Epithelial cell of proximal tubule (primary cell): ENCODE measurements at regions not wholly inside any gene's neighbourhood (a gene's known extent, or its start where the extent isn't known, plus 50 kb on each side); places are given as distances from the start of the nearest gene placed in this dataset.

ENCODE experiments used
- DNase-seq: peaks from one replicate; pipeline ENCODE4 v3.0.0-alpha.2; 2011; ENCODE audit warnings: low read depth
- H3K4me3 ChIP-seq: 2 replicates; pipeline ENCODE4 v1.5.1; 2011; ENCODE audit warnings: low read depth, mild to moderate bottlenecking, low read length
- TF ChIP-seq, protein P1 (sequence below): conservative IDR thresholded peaks from 2 replicates; pipeline ENCODE4 v1.5.1; 2012; ENCODE audit warnings: low read depth, mild to moderate bottlenecking, low read length

GRCh38 chr1:2923351-2923750 is 97.9 kb upstream of the ACTRT2 start:
- TF ChIP-seq, protein P1, sequence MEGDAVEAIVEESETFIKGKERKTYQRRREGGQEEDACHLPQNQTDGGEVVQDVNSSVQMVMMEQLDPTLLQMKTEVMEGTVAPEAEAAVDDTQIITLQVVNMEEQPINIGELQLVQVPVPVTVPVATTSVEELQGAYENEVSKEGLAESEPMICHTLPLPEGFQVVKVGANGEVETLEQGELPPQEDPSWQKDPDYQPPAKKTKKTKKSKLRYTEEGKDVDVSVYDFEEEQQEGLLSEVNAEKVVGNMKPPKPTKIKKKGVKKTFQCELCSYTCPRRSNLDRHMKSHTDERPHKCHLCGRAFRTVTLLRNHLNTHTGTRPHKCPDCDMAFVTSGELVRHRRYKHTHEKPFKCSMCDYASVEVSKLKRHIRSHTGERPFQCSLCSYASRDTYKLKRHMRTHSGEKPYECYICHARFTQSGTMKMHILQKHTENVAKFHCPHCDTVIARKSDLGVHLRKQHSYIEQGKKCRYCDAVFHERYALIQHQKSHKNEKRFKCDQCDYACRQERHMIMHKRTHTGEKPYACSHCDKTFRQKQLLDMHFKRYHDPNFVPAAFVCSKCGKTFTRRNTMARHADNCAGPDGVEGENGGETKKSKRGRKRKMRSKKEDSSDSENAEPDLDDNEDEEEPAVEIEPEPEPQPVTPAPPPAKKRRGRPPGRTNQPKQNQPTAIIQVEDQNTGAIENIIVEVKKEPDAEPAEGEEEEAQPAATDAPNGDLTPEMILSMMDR: no peak
- DNase-seq: no peak
- H3K4me3 ChIP-seq: no peak overlapping the region

DNA sequence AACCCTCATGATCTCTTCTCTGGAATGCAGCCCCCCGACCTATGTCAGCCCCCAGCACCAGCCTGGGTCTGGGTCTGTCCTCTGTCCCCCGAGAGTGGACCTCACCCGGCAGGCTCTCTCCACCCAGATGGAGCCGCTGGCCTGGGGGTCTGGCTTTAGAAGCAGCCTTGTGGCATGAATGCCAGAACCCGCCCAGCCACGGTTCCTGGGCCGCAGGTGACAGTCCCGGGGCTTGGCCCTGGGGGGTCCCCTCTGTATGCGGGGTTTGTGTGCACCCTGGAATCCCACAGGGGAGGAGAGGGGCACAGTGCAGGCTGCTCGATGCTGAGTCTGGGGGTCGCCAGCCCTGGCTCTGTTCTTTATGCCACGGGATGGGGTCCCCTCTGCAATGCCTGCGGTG is 96.0 kb upstream of the ACTRT2 start:
- no peak for DNase-seq
- H3K4me3 ChIP-seq: no peak overlapping the region
- TF ChIP-seq, protein P1: no peak

DNA sequence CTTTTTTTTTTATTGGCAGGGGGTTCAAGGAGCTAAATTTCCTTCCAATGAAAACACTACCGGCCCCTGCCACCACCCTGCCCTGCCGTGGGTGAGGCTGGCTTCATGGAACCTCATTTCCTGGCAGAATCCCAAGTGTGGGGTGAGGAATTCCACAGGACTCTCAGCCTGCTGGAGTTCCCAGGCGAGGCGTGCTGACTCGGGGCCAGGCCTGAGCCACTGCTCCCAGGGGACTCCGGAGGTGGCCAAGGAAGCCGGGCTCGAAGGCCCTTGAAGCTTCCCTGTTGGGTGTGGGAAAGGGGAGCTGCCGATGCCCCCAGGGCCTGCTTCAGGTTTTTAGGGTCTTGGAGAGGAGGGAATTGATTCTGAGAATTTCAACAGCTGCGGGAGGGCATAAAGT is 95.3 kb upstream of the ACTRT2 start:
- TF ChIP-seq, protein P1: no peak
- no peak for DNase-seq
- no peak overlapping the region for H3K4me3 ChIP-seq

DNA sequence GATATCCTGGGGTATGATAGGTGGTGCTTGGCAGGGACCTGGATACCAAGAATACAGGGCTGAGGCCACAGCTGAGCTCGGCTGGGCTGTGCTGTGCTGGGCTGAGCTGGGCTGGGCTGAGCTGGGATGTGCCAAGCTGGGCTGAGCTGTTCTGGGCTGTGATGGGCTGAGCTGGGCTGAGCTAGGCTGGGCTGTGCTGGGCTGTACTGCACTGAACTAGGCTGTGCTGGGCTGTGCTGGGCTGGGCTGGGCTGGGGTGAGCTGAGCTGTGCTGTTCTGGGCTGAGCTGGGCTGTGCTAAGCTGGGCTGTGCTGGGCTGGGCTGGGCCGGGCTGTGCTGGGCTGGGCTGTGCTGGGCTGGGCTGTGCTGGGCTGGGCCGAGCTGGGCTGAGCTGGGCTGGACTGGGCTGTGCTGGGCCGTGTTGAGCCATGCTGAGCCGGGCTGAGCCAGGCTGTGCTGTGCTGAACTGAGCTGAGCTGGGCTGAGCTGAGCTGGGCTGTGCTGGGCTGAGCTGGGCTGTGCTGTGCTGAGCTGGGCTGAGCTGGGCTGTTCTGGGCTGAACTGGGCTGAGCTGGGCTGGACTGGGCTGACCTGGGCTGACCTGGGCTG is 94.7 kb upstream of the ACTRT2 start:
- DNase-seq: no peak
- H3K4me3 ChIP-seq: no peak overlapping the region
- TF ChIP-seq, protein P1: no peak

- TF ChIP-seq, protein P1: no peak
- H3K4me3 ChIP-seq: no peak overlapping the region
- DNase-seq: no peak
These were observed 93.6 kb upstream of the ACTRT2 start for GRCh38 chr1:2927393-2928360.

- no peak overlapping the region for H3K4me3 ChIP-seq
- TF ChIP-seq, protein P1: no peak
- DNase-seq: no peak
These were observed 92.6 kb upstream of the ACTRT2 start for GRCh38 chr1:2928366-2929325.
